Upper lobe of left lung (tissue), 4 donors: ENCODE measurements at regions not wholly inside any gene's neighbourhood (a gene's known extent, or its start where the extent isn't known, plus 50 kb on each side); places are given as distances from the start of the nearest gene placed in this dataset.

ENCODE experiments used
- POLR2A ChIP-seq, 4 donors: fragments of 450-650 bp; IDR thresholded peaks; one replicate each; pipeline ENCODE4 v1.5.1; 2016 to 2017; ENCODE audit warnings: antibody characterized with exemption in 4 of 4, mild to moderate bottlenecking in 2 of 4
- POLR2AphosphoS5 ChIP-seq, 2 donors: sonication (generic); formaldehyde crosslinking; IDR thresholded peaks; one replicate each; pipeline ENCODE4 v1.5.1; 2017; ENCODE audit warnings: antibody characterized with exemption in 2 of 2
- TF ChIP-seq, protein P1 (sequence below), 6 experiments: fragments of 450-650 bp in 4 of 6; fragments of 200-600 bp in 2 of 6; sonication (generic) in 2 of 6; IDR thresholded peaks; one replicate each; pipeline ENCODE4 v1.5.1; 2016 to 2019; ENCODE audit warnings: antibody characterized with exemption in 6 of 6

DNA sequence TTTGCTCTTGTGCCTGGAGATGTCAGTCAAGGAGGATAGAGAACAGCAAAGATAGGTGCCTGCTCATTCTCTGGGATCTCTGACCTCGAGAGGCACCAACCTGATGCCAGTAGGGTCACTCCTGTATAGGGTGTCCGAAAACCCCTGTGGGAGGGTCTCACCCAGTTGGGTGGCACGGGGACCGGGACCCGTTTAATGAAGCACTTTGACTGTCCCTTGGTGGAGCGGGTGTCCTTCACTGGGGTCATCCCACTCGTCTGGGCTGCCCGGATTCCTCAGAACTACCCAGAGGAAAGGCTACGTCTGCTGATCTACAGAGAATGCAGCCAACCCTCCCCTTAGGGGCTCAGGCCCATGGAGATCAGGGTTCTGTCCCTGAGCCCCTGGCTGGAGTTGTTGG lies 157.6 kb downstream of the CAPZA3 start:
- TF ChIP-seq, protein P1, sequence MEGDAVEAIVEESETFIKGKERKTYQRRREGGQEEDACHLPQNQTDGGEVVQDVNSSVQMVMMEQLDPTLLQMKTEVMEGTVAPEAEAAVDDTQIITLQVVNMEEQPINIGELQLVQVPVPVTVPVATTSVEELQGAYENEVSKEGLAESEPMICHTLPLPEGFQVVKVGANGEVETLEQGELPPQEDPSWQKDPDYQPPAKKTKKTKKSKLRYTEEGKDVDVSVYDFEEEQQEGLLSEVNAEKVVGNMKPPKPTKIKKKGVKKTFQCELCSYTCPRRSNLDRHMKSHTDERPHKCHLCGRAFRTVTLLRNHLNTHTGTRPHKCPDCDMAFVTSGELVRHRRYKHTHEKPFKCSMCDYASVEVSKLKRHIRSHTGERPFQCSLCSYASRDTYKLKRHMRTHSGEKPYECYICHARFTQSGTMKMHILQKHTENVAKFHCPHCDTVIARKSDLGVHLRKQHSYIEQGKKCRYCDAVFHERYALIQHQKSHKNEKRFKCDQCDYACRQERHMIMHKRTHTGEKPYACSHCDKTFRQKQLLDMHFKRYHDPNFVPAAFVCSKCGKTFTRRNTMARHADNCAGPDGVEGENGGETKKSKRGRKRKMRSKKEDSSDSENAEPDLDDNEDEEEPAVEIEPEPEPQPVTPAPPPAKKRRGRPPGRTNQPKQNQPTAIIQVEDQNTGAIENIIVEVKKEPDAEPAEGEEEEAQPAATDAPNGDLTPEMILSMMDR (IDR thresholded peaks at IDR 0.05) = no peak
- TF ChIP-seq POLR2A (IDR thresholded peaks at IDR 0.05) (no peak), POLR2AphosphoS5 (IDR thresholded peaks at IDR 0.05) (no peak)
